ENCODE measurements at regions not wholly inside any gene's neighbourhood (a gene's known extent, or its start where the extent isn't known, plus 50 kb on each side); places are given as distances from the start of the nearest gene placed in this dataset.
A peak's percentile ranks its signal among the peaks of the same experiment; 100 is the strongest.

- peaks cover 9 to 13% of the 10 kb centered on the region in 2 donors for H3K4me1 ChIP-seq (ENCODE audit: control insufficient read depth in 2 of 2, insufficient read depth in 1 of 2, low read depth in 1 of 2, low read length in 2 of 2)
- H2AFZ ChIP-seq (ENCODE audit: low read length): no peak overlapping the region
- no peak overlapping the region for H2AK5ac ChIP-seq (ENCODE audit: low read depth, low read length)
- H3K27ac ChIP-seq (replicated peaks; ENCODE audit: low read length): peak overlapping the region; percentile 79
- H3K27me3 ChIP-seq (ENCODE audit: control insufficient read depth in 3 of 3, insufficient read depth in 3 of 3, low read depth in 1 of 3, low read length in 3 of 3): peaks cover 0 to 22% (median 0%) of the 10 kb centered on the region in 3 experiments
- H3K23ac ChIP-seq (ENCODE audit: low read depth, low read length, poor library complexity): no peak overlapping the region
- H3K4ac ChIP-seq (ENCODE audit: low read length): no peak overlapping the region
- DNase-seq (ENCODE audit: low spot score): no peak
- H2BK120ac ChIP-seq (ENCODE audit: low read depth, low read length): no peak overlapping the region
- WGBS, 2 donors (ENCODE audit: extremely low coverage in 2 of 2, insufficient read length in 2 of 2, insufficient replicate concordance in 1 of 2): no CpG with 5 or more reads among the region's 7 CpGs
- H4K8ac ChIP-seq (ENCODE audit: low read depth, low read length): no peak overlapping the region
- no peaks in the 10 kb centered on the region for H3K79me1 ChIP-seq (ENCODE audit: low read depth, low read length)
- H3K36me3 ChIP-seq (replicated peaks in 1 of 2; ENCODE audit: control insufficient read depth in 2 of 2, insufficient read depth in 2 of 2, low read length in 2 of 2): no peaks in the 10 kb centered on the region
- H3K18ac ChIP-seq (ENCODE audit: low read length): no peak overlapping the region
- no peak overlapping the region for H2BK5ac ChIP-seq (ENCODE audit: low read length)
- no peaks in the 10 kb centered on the region for H3K9me3 ChIP-seq (replicated peaks in 1 of 2; ENCODE audit: control insufficient read depth in 2 of 2, insufficient read depth in 1 of 2, low read depth in 1 of 2, low read length in 2 of 2)
- H3K4me3 ChIP-seq (ENCODE audit: low read length in 2 of 2): no peak overlapping the region
- no peak overlapping the region for H3K14ac ChIP-seq (ENCODE audit: low read length)
- H3K4me2 ChIP-seq (ENCODE audit: insufficient read depth, low read length, poor library complexity, severe bottlenecking): no peak overlapping the region
- no peak overlapping the region for H2BK15ac ChIP-seq (ENCODE audit: low read length)
- H2BK12ac ChIP-seq (ENCODE audit: low read length): no peak overlapping the region
- H3K9ac ChIP-seq (ENCODE audit: low read depth, low read length, poor library complexity): no peak overlapping the region
- no peak overlapping the region for H4K91ac ChIP-seq (ENCODE audit: low read depth, low read length, poor library complexity)
These were observed 182.9 kb downstream of the ZIC3 start for GRCh38 chrX:137748827-137749226.

- Histone ChIP-seq H3K14ac (ENCODE audit: low read length) (no peak overlapping the region), H3K4me3 (ENCODE audit: low read length in 2 of 2) (no peak overlapping the region), H4K91ac (ENCODE audit: low read depth, low read length, poor library complexity) (no peak overlapping the region), H2BK5ac (ENCODE audit: low read length) (no peak overlapping the region), H3K9me3 (replicated peaks in 1 of 2; ENCODE audit: control insufficient read depth in 2 of 2, insufficient read depth in 1 of 2, low read depth in 1 of 2, low read length in 2 of 2) (no peaks in the 10 kb centered on the region), H2BK120ac (ENCODE audit: low read depth, low read length) (no peak overlapping the region), H3K23ac (ENCODE audit: low read depth, low read length, poor library complexity) (no peak overlapping the region), H3K4me1 (ENCODE audit: control insufficient read depth in 2 of 2, insufficient read depth in 1 of 2, low read depth in 1 of 2, low read length in 2 of 2) (peaks cover 9 to 13% of the 10 kb centered on the region in 2 donors), H3K27me3 (ENCODE audit: control insufficient read depth in 3 of 3, insufficient read depth in 3 of 3, low read depth in 1 of 3, low read length in 3 of 3) (peaks cover 0 to 22% (median 0%) of the 10 kb centered on the region in 3 experiments), H2BK12ac (ENCODE audit: low read length) (no peak overlapping the region), H3K4ac (ENCODE audit: low read length) (no peak overlapping the region), H3K27ac (replicated peaks; ENCODE audit: low read length) (peak overlapping the region; percentile 83), H2BK15ac (ENCODE audit: low read length) (no peak overlapping the region), H4K8ac (ENCODE audit: low read depth, low read length) (no peak overlapping the region), H3K9ac (ENCODE audit: low read depth, low read length, poor library complexity) (no peak overlapping the region), H2AFZ (ENCODE audit: low read length) (peak overlapping the region; percentile 12), H3K79me1 (ENCODE audit: low read depth, low read length) (no peaks in the 10 kb centered on the region), H3K36me3 (replicated peaks in 1 of 2; ENCODE audit: control insufficient read depth in 2 of 2, insufficient read depth in 2 of 2, low read length in 2 of 2) (no peaks in the 10 kb centered on the region), H3K4me2 (ENCODE audit: insufficient read depth, low read length, poor library complexity, severe bottlenecking) (no peak overlapping the region), H3K18ac (ENCODE audit: low read length) (no peak overlapping the region), H2AK5ac (ENCODE audit: low read depth, low read length) (no peak overlapping the region)
- no peak for DNase-seq (ENCODE audit: low spot score)
- no CpG with 5 or more reads among the region's 3 CpGs for WGBS, 2 donors (ENCODE audit: extremely low coverage in 2 of 2, insufficient read length in 2 of 2, insufficient replicate concordance in 1 of 2)
These were observed 183.3 kb downstream of the ZIC3 start for GRCh38 chrX:137749246-137749645.

GRCh38 chrX:137771537-137771936, 205.6 kb downstream of the ZIC3 start:
- no peaks in the 10 kb centered on the region for H3K4me1 ChIP-seq (ENCODE audit: control insufficient read depth in 2 of 2, insufficient read depth in 1 of 2, low read depth in 1 of 2, low read length in 2 of 2)
- no peak overlapping the region for H3K9ac ChIP-seq (ENCODE audit: low read depth, low read length, poor library complexity)
- no peak overlapping the region for H2BK15ac ChIP-seq (ENCODE audit: low read length)
- H3K9me3 ChIP-seq (replicated peaks in 1 of 2; ENCODE audit: control insufficient read depth in 2 of 2, insufficient read depth in 1 of 2, low read depth in 1 of 2, low read length in 2 of 2): no peaks in the 10 kb centered on the region
- no peak overlapping the region for H3K27ac ChIP-seq (replicated peaks; ENCODE audit: low read length)
- no peaks in the 10 kb centered on the region for H3K79me1 ChIP-seq (ENCODE audit: low read depth, low read length)
- no peak overlapping the region for H2AFZ ChIP-seq (ENCODE audit: low read length)
- no peak for DNase-seq (ENCODE audit: low spot score)
- H2BK12ac ChIP-seq (ENCODE audit: low read length): no peak overlapping the region
- WGBS, 2 donors (ENCODE audit: extremely low coverage in 2 of 2, insufficient read length in 2 of 2, insufficient replicate concordance in 1 of 2): no CpG with 5 or more reads among the region's 2 CpGs
- no peak overlapping the region for H3K14ac ChIP-seq (ENCODE audit: low read length)
- no peak overlapping the region for H2AK5ac ChIP-seq (ENCODE audit: low read depth, low read length)
- no peak overlapping the region for H2BK5ac ChIP-seq (ENCODE audit: low read length)
- H4K8ac ChIP-seq (ENCODE audit: low read depth, low read length): no peak overlapping the region
- H4K91ac ChIP-seq (ENCODE audit: low read depth, low read length, poor library complexity): no peak overlapping the region
- H3K4me3 ChIP-seq (ENCODE audit: low read length in 2 of 2): no peak overlapping the region
- H3K23ac ChIP-seq (ENCODE audit: low read depth, low read length, poor library complexity): no peak overlapping the region
- no peak overlapping the region for H3K18ac ChIP-seq (ENCODE audit: low read length)
- H2BK120ac ChIP-seq (ENCODE audit: low read depth, low read length): no peak overlapping the region
- no peaks in the 10 kb centered on the region for H3K27me3 ChIP-seq (ENCODE audit: control insufficient read depth in 3 of 3, insufficient read depth in 3 of 3, low read depth in 1 of 3, low read length in 3 of 3)
- H3K36me3 ChIP-seq (replicated peaks in 1 of 2; ENCODE audit: control insufficient read depth in 2 of 2, insufficient read depth in 2 of 2, low read length in 2 of 2): no peaks in the 10 kb centered on the region
- H3K4me2 ChIP-seq (ENCODE audit: insufficient read depth, low read length, poor library complexity, severe bottlenecking): no peak overlapping the region
- no peak overlapping the region for H3K4ac ChIP-seq (ENCODE audit: low read length)

GRCh38 chrX:137792214-137792613, 226.3 kb downstream of the ZIC3 start:
- DNase-seq (ENCODE audit: low spot score): no peak
- no CpG with 5 or more reads among the region's 8 CpGs for WGBS, 2 donors (ENCODE audit: extremely low coverage in 2 of 2, insufficient read length in 2 of 2, insufficient replicate concordance in 1 of 2)

More at GRCh38 chrX:137792214-137792613, 226.3 kb downstream of the ZIC3 start:
- Histone ChIP-seq H2BK12ac (ENCODE audit: low read length) (no peak overlapping the region), H3K4me1 (ENCODE audit: control insufficient read depth in 2 of 2, insufficient read depth in 1 of 2, low read depth in 1 of 2, low read length in 2 of 2) (no peaks in the 10 kb centered on the region), H3K27me3 (ENCODE audit: control insufficient read depth in 3 of 3, insufficient read depth in 3 of 3, low read depth in 1 of 3, low read length in 3 of 3) (no peaks in the 10 kb centered on the region), H3K18ac (ENCODE audit: low read length) (no peak overlapping the region), H3K4ac (ENCODE audit: low read length) (no peak overlapping the region), H3K36me3 (replicated peaks in 1 of 2; ENCODE audit: control insufficient read depth in 2 of 2, insufficient read depth in 2 of 2, low read length in 2 of 2) (no peaks in the 10 kb centered on the region), H2AFZ (ENCODE audit: low read length) (no peak overlapping the region), H4K91ac (ENCODE audit: low read depth, low read length, poor library complexity) (no peak overlapping the region), H2BK5ac (ENCODE audit: low read length) (no peak overlapping the region), H3K4me2 (ENCODE audit: insufficient read depth, low read length, poor library complexity, severe bottlenecking) (no peak overlapping the region), H3K4me3 (ENCODE audit: low read length in 2 of 2) (no peak overlapping the region), H2AK5ac (ENCODE audit: low read depth, low read length) (no peak overlapping the region), H3K9me3 (replicated peaks in 1 of 2; ENCODE audit: control insufficient read depth in 2 of 2, insufficient read depth in 1 of 2, low read depth in 1 of 2, low read length in 2 of 2) (no peaks in the 10 kb centered on the region), H2BK120ac (ENCODE audit: low read depth, low read length) (no peak overlapping the region), H3K79me1 (ENCODE audit: low read depth, low read length) (no peaks in the 10 kb centered on the region), H4K8ac (ENCODE audit: low read depth, low read length) (no peak overlapping the region), H2BK15ac (ENCODE audit: low read length) (no peak overlapping the region), H3K9ac (ENCODE audit: low read depth, low read length, poor library complexity) (no peak overlapping the region), H3K27ac (replicated peaks; ENCODE audit: low read length) (no peak overlapping the region), H3K14ac (ENCODE audit: low read length) (no peak overlapping the region), H3K23ac (ENCODE audit: low read depth, low read length, poor library complexity) (no peak overlapping the region)

Measured in neuronal stem cell (in vitro differentiated cells).